ENCODE measurements at regions not wholly inside any gene's neighbourhood (a gene's known extent, or its start where the extent isn't known, plus 50 kb on each side); places are given as distances from the start of the nearest gene placed in this dataset.

- TF ChIP-seq POLR2A (IDR thresholded peaks at IDR 0.05) (no peak), CTCF (IDR thresholded peaks at IDR 0.05) (no peak)
Measured at GRCh38 chr3:104977719-104978118, 389.0 kb upstream of the ALCAM start.
